ENCODE measurements at regions not wholly inside any gene's neighbourhood (a gene's known extent, or its start where the extent isn't known, plus 50 kb on each side); places are given as distances from the start of the nearest gene placed in this dataset.

DNA sequence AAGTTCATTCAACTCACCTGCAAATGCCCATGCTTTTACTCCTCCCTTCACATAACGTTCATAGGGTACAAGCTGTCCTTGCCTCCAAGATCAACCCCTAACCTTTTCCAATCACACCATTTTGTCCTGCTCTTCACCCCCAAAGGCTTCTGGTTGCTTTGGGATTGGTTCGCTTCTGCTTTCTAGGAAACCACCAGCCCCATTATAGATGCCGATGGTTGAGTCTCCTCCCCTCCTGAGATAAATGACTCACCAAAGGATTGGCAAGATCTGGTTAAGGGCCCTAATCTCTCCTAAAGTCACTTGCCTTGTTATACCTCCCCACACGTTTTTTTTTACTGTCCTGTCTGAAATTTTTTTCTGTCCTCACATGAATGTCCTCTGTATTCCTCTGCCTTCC is 311.4 kb downstream of the HACE1 start:
- ChIA-PET CTCF (no interaction called here), POLR2A (no interaction called here)
- TF ChIP-seq ZBTB21 (CRISPR knock-in tag; IDR thresholded peaks at IDR 0.05; ENCODE audit: borderline replicate concordance) = no peak
- no peak for TF ChIP-seq ESRRA (CRISPR knock-in tag; IDR thresholded peaks at IDR 0.05; ENCODE audit: borderline replicate concordance)
- TF ChIP-seq, protein P1, sequence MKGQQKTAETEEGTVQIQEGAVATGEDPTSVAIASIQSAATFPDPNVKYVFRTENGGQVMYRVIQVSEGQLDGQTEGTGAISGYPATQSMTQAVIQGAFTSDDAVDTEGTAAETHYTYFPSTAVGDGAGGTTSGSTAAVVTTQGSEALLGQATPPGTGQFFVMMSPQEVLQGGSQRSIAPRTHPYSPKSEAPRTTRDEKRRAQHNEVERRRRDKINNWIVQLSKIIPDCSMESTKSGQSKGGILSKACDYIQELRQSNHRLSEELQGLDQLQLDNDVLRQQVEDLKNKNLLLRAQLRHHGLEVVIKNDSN (CRISPR knock-in tag; IDR thresholded peaks at IDR 0.05) = no peak
- no peak for TF ChIP-seq NFE2L1 (CRISPR knock-in tag; IDR thresholded peaks at IDR 0.05)
- TF ChIP-seq E2F1 (CRISPR knock-in tag; IDR thresholded peaks at IDR 0.05) = no peak
- TF ChIP-seq ZNF317 (CRISPR knock-in tag; IDR thresholded peaks at IDR 0.05; ENCODE audit: borderline replicate concordance, low read depth) = no peak
- TF ChIP-seq, protein P2, sequence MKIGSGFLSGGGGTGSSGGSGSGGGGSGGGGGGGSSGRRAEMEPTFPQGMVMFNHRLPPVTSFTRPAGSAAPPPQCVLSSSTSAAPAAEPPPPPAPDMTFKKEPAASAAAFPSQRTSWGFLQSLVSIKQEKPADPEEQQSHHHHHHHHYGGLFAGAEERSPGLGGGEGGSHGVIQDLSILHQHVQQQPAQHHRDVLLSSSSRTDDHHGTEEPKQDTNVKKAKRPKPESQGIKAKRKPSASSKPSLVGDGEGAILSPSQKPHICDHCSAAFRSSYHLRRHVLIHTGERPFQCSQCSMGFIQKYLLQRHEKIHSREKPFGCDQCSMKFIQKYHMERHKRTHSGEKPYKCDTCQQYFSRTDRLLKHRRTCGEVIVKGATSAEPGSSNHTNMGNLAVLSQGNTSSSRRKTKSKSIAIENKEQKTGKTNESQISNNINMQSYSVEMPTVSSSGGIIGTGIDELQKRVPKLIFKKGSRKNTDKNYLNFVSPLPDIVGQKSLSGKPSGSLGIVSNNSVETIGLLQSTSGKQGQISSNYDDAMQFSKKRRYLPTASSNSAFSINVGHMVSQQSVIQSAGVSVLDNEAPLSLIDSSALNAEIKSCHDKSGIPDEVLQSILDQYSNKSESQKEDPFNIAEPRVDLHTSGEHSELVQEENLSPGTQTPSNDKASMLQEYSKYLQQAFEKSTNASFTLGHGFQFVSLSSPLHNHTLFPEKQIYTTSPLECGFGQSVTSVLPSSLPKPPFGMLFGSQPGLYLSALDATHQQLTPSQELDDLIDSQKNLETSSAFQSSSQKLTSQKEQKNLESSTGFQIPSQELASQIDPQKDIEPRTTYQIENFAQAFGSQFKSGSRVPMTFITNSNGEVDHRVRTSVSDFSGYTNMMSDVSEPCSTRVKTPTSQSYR (CRISPR knock-in tag; IDR thresholded peaks at IDR 0.05) = no peak
- no peak for TF ChIP-seq NR3C1 (CRISPR knock-in tag; conservative IDR thresholded peaks at IDR 0.05; ENCODE audit: low read depth)
- TF ChIP-seq, protein P3, sequence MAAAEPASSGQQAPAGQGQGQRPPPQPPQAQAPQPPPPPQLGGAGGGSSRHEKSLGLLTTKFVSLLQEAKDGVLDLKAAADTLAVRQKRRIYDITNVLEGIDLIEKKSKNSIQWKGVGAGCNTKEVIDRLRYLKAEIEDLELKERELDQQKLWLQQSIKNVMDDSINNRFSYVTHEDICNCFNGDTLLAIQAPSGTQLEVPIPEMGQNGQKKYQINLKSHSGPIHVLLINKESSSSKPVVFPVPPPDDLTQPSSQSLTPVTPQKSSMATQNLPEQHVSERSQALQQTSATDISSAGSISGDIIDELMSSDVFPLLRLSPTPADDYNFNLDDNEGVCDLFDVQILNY (CRISPR knock-in tag; IDR thresholded peaks at IDR 0.05) = no peak
- no peak for TF ChIP-seq HMGXB4 (CRISPR knock-in tag; IDR thresholded peaks at IDR 0.05)
- no peak for TF ChIP-seq ZNF423 (CRISPR knock-in tag; IDR thresholded peaks at IDR 0.05)
- no peak for TF ChIP-seq CTCF (IDR thresholded peaks at IDR 0.05)
- no peak for TF ChIP-seq ARID4B (CRISPR knock-in tag; IDR thresholded peaks at IDR 0.05; ENCODE audit: borderline replicate concordance)
- TF ChIP-seq CREB1 (CRISPR knock-in tag; IDR thresholded peaks at IDR 0.05) = no peak
- Mint-ChIP-seq H3K4me3 (no peak overlapping the region), H3K4me1 (no peaks in the 10 kb centered on the region), H3K9me3 (peaks cover 4% of the 10 kb centered on the region), H3K27ac (no peak overlapping the region), H3K36me3 (no peaks in the 10 kb centered on the region), H3K27me3 (ENCODE audit: low read depth) (no peaks in the 10 kb centered on the region)
- DNase-seq (ENCODE audit: low spot score) (no peak), ATAC-seq (no peak)

Data from WTC11 (cell line).